NCI-H128 (cell line): ENCODE measurements at regions not wholly inside any gene's neighbourhood (a gene's known extent, or its start where the extent isn't known, plus 50 kb on each side); places are given as distances from the start of the nearest gene placed in this dataset.

Experiments used
- DNase-seq: peaks from one replicate; lab custom pipeline; 2025; ENCODE audit not compliant: unreplicated experiment; lab: John Stamatoyannopoulos, UW

DNA sequence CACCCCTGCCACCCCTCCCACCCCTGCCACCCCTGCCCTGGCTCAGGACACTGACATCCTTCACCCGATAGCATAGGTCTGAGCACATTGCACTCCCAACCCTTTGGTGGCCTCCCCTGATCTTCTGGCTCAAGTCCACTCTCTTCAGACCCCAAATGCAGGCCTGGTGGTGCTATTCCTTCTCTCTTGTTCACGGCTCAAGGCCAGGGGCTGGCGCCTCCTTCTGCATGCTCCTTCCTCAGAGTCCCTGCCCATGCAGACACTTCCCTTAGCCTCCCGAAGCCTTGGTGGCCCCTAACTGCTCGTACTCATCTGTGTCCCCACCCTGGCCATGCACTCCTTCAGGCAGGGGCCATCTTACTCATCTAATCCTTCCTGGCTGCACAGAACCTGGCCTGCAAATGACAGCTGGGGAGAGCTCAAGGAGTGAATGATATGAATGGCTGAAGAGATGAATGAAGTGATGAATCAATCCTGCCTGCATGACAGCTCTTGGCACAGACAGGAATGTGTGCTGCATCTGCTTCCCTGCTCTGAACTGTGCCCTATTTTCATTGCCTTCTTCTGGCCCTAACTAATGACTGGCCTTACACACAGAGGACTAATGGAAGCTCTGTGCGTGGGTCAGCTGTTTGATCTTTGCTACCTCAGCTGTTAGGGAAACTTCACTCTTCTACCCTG lies 290.8 kb downstream of the DYSF start:
- no peak for DNase-seq

DNA sequence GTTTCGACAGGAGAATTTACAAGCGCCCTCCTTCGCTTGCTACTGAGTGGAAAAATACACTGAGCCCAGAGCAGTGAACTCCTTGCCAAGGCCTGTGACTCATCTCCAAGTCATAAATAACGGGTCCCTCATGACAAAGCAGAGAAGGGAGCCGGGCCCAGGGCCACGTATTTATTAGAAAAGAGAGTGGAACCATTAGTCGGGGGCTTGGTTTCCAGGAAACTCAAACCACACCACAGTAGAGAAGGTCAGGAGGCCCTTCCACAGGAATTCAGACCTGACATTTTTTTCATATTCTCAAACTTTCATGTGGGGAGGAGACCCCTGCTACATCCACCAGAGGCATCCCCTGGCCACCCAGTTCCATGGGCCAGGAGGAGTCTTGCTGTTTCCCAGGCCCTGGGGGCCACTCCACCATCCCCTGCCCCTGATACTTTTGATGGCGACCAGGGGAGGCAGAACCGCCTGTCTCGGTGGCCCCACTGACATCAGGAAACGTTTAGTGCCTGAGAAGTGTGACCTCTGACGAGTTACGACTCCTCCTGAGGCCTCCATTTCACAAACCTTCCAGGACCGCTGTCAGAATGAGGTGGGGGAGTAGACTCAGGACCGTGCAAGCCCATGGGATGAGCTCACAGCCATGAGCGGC lies 289.7 kb downstream of the DYSF start:
- no peak for DNase-seq

DNA sequence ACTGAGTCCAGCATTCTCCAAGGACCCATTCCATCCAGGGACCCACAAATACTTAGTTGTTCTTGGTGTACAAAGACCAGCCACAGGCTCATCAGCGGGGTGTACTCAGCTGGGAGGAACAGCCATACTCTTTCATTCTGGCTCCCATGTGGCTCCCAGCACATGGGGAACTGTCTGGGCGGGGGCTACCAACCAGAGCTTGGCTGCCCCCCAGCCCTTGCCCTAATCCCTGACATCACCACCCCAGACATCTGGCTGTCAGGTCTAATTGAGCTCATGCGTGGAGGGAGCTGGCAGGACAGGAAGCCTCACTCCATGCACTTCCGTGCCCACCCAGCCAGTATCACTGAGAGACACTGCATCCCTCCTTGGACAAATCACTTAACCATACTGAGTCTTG lies 283.6 kb downstream of the DYSF start:
- no peak for DNase-seq

DNA sequence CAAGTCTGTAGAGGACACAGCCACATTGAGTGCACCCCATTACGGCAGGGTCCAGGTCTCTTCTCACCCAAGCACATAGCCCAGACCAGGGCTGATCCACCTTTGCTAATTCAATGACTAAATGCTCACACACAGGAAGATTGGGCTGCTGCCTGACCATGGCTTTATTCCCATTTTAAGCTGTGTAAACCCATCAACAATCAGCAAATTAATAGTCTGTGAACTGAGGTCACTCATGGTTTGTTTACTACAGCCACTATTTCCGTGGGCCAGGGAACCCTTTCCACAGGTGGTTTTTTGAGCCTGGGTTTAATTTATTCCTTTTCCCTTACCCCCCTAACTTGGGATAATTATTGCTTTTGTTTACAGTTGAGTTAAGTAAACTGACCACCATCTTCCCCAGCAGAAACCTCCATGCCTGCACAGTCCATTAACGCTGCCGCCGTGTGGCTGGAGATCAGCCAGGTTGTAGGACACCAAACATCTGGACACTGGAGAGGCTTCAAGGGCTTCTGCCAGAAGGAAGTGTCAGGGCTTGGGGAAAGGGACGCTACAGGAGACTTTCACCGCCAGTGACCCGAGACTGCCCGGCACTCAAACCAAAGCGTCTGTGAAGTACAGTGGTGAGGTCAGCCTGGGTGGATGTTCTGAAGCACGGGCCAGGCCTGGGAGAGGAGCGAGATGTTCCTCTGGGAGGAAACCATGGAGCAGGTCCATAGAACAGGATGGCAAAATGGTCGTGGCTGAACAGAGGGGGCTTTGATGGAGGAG lies 282.9 kb downstream of the DYSF start:
- no peak for DNase-seq
